Gastroesophageal sphincter (tissue), 3 donors: ENCODE measurements at regions not wholly inside any gene's neighbourhood (a gene's known extent, or its start where the extent isn't known, plus 50 kb on each side); places are given as distances from the start of the nearest gene placed in this dataset.

ENCODE experiments used
- EP300 ChIP-seq: sonication (generic); formaldehyde crosslinking; IDR thresholded peaks from one replicate; pipeline ENCODE4 v1.6.1; 2017; ENCODE audit warnings: antibody characterized with exemption, mild to moderate bottlenecking
- POLR2A ChIP-seq, 2 donors: fragments of 450-650 bp; IDR thresholded peaks; one replicate each; pipeline ENCODE4 v1.6.1; 2017; ENCODE audit warnings: antibody characterized with exemption in 2 of 2, mild to moderate bottlenecking in 2 of 2, moderate library complexity in 1 of 2
- POLR2AphosphoS5 ChIP-seq: sonication (generic); formaldehyde crosslinking; IDR thresholded peaks from one replicate; pipeline ENCODE4 v1.6.1; 2017; ENCODE audit warnings: antibody characterized with exemption
- TF ChIP-seq, protein P1 (sequence below), 4 experiments: fragments of 200-600 bp in 2 of 4; fragments of 450-650 bp in 2 of 4; sonication (generic) in 1 of 4; IDR thresholded peaks; one replicate each; pipeline ENCODE4 v1.5.1; 2017 to 2019; ENCODE audit warnings: antibody characterized with exemption in 4 of 4, mild to moderate bottlenecking in 2 of 4, moderate library complexity in 2 of 4

DNA sequence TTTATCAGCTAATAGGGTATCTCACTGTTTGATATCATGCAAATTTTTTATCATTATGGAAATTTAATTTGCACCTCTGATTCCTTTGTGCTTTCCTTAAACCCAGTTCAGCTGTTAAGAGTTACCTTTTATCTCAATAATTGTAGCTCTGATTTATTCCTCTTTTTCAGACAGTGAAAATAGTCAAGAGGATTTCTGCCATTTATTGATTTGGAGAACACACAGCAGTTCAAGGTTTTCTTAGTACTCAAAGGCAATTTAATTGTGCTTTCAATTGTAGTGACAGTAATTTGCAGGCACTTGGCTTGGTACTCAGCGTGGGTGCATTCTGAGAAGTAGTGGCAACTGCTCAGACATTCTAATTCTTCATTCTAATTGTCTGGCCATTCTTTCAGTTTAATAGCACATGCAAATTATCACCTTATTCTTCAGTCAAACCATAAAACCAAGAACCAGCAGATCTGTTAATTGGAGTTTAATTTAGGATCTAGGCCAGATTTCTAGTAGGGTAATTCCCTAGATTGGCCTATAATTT lies 709.3 kb downstream of the RPS29 start:
- TF ChIP-seq, protein P1, sequence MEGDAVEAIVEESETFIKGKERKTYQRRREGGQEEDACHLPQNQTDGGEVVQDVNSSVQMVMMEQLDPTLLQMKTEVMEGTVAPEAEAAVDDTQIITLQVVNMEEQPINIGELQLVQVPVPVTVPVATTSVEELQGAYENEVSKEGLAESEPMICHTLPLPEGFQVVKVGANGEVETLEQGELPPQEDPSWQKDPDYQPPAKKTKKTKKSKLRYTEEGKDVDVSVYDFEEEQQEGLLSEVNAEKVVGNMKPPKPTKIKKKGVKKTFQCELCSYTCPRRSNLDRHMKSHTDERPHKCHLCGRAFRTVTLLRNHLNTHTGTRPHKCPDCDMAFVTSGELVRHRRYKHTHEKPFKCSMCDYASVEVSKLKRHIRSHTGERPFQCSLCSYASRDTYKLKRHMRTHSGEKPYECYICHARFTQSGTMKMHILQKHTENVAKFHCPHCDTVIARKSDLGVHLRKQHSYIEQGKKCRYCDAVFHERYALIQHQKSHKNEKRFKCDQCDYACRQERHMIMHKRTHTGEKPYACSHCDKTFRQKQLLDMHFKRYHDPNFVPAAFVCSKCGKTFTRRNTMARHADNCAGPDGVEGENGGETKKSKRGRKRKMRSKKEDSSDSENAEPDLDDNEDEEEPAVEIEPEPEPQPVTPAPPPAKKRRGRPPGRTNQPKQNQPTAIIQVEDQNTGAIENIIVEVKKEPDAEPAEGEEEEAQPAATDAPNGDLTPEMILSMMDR (IDR thresholded peaks at IDR 0.05) = no peak
- no peak for TF ChIP-seq POLR2AphosphoS5
- no peak for TF ChIP-seq POLR2A (IDR thresholded peaks at IDR 0.05)
- TF ChIP-seq EP300 = no peak
